VCaP (cell line): ENCODE measurements at regions not wholly inside any gene's neighbourhood (a gene's known extent, or its start where the extent isn't known, plus 50 kb on each side); places are given as distances from the start of the nearest gene placed in this dataset.

ENCODE experiments used
- H3K27ac ChIP-seq: fragments of 450-650 bp; 2 replicates; pipeline ENCODE4 v1.5.1; 2017
- TF ChIP-seq, protein P1 (sequence below): fragments of 450-650 bp; conservative IDR thresholded peaks from 2 replicates; pipeline ENCODE4 v1.5.1; 2017; ENCODE audit warnings: mild to moderate bottlenecking, moderate library complexity

GRCh38 chr6:87798393-87799278 is 96.6 kb upstream of the AKIRIN2 start:
- TF ChIP-seq, protein P1, sequence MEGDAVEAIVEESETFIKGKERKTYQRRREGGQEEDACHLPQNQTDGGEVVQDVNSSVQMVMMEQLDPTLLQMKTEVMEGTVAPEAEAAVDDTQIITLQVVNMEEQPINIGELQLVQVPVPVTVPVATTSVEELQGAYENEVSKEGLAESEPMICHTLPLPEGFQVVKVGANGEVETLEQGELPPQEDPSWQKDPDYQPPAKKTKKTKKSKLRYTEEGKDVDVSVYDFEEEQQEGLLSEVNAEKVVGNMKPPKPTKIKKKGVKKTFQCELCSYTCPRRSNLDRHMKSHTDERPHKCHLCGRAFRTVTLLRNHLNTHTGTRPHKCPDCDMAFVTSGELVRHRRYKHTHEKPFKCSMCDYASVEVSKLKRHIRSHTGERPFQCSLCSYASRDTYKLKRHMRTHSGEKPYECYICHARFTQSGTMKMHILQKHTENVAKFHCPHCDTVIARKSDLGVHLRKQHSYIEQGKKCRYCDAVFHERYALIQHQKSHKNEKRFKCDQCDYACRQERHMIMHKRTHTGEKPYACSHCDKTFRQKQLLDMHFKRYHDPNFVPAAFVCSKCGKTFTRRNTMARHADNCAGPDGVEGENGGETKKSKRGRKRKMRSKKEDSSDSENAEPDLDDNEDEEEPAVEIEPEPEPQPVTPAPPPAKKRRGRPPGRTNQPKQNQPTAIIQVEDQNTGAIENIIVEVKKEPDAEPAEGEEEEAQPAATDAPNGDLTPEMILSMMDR = no peak
- no peak overlapping the region for H3K27ac ChIP-seq

DNA sequence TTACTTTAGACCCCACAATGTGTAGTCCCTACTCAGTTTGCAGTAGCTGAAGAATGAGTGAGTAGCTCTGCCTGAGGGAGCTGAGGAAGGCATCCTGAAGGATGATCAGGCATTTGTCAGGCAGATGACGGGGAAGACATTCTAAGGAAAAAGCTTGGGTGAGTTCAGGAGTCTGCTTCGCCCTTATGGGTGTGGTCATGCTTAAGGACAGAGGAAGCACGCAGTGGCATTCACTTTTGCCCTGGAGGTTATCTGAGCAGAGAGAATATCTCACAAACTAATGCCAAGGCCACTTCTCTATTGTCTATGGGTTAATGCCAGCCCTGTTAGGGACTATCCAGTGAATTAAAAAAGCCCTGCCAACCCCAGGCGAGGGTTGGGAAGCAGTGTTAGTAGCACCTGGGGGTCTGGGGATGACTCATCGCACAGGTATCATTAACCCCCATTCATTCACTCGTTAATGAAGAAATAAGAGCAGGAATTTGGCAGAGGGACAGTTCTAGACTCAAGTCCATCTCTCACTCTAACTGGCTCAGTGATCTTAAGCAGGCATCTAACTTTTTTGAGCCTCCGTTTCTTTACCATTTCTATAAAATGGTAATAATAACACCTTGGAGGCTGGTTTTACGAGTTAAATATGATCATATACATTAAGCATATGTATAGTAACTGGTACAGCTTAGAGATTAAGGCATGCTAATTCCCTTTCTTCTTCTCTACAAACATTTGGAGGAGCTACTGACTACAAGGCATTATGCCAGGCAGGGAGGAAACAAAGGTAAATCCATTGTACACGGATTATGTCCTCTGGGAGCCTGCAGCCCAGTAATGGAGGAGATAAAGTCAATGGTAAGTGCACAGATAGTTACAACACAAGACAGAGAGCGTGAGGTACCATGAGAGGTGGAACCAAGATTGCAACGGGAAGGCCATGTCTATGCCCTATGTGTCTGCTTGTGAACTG is 93.2 kb upstream of the AKIRIN2 start:
- TF ChIP-seq, protein P1 = no peak

GRCh38 chr6:87793315-87793714 is 91.3 kb upstream of the AKIRIN2 start:
- no peak overlapping the region for H3K27ac ChIP-seq
- TF ChIP-seq, protein P1 = no peak

More for the DNA sequence above, 93.2 kb upstream of the AKIRIN2 start:
- H3K27ac ChIP-seq = no peak overlapping the region

DNA sequence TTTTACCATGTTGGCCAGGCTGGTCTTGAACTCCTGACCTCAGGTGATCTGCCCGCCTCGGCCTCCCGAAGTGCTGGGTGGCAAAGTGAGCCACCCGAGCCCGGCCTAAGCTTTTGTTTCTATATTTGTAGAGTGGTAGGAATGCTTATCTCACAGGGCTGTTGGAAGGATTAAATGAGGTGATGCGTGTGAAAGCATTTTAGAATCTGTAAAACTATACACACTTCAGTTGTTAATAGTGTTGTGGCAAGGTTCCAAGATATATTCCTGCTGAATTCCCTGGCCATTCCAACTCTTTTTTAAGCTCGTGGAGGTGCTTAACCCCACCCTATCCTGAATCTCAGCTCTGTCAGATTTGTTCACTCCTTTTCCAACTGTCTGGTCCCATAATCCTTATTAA is 89.9 kb upstream of the AKIRIN2 start:
- TF ChIP-seq, protein P1 = no peak
- no peak overlapping the region for H3K27ac ChIP-seq

GRCh38 chr6:87791485-87791884 is 89.5 kb upstream of the AKIRIN2 start:
- H3K27ac ChIP-seq = no peak overlapping the region
- TF ChIP-seq, protein P1 = no peak

- no peak overlapping the region for H3K27ac ChIP-seq
- TF ChIP-seq, protein P1 = no peak
Measured at GRCh38 chr6:87791029-87791428, 89.0 kb upstream of the AKIRIN2 start.

DNA sequence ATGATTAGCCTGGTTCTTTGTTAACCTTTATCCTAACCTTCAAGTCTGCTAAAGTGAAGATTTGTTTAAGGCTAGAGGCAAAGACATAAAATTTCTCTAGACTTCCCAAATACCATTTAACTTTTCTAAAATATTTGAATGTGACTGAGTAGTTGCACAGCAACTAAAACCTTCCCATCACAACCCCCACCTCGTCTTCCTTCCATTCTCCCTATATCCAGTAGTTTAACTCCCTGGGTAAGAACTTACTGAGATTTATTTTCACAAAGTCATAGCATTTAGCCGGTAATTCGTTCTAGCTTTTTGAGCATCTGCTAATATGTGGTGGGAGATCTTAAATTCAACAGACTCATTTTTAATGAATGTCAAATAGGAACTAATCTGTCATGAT is 87.9 kb upstream of the AKIRIN2 start:
- H3K27ac ChIP-seq = no peak overlapping the region
- TF ChIP-seq, protein P1 = no peak
